Liver (tissue), 8 donors: ENCODE measurements at regions not wholly inside any gene's neighbourhood (a gene's known extent, or its start where the extent isn't known, plus 50 kb on each side); places are given as distances from the start of the nearest gene placed in this dataset.

Source experiments
- DNase-seq: peaks from one replicate; pipeline ENCODE4 v3.0.0-alpha.2; 2017; ENCODE audit warnings: low spot score
- H3K27ac ChIP-seq, 2 donors: one replicate each; pipeline ENCODE4 v1.7.0; 2013; ENCODE audit warnings: inconsistent platforms in 2 of 2, low read length in 2 of 2, control low read depth in 1 of 2, low read depth in 1 of 2, mild to moderate bottlenecking in 1 of 2
- H3K27me3 ChIP-seq, 4 donors: one replicate each; pipeline versions ENCODE4 v1.6.1 to v1.7.0; 2013; ENCODE audit warnings: low read length in 3 of 4, inconsistent platforms in 1 of 4, mild to moderate bottlenecking in 1 of 4, moderate library complexity in 1 of 4; ENCODE audit not compliant: control insufficient read depth in 4 of 4, insufficient read depth in 4 of 4
- H3K36me3 ChIP-seq, 4 donors: one replicate each; pipeline versions ENCODE4 v1.6.1 to v1.7.0; 2013; ENCODE audit warnings: low read length in 3 of 4, mild to moderate bottlenecking in 3 of 4, low read depth in 1 of 4, moderate library complexity in 1 of 4; ENCODE audit not compliant: control insufficient read depth in 4 of 4, insufficient read depth in 3 of 4
- H3K4me1 ChIP-seq, 4 donors: one replicate each; pipeline versions ENCODE4 v1.6.1 to v1.7.0; 2013; ENCODE audit warnings: low read length in 3 of 4, mild to moderate bottlenecking in 3 of 4, moderate library complexity in 1 of 4; ENCODE audit not compliant: control insufficient read depth in 4 of 4, insufficient read depth in 4 of 4
- H3K4me3 ChIP-seq, 3 donors: one replicate each; pipeline versions ENCODE4 v1.6.1 to v1.7.0; 2013; ENCODE audit warnings: low read length in 3 of 3, control low read depth in 1 of 3, low read depth in 1 of 3, mild to moderate bottlenecking in 1 of 3
- H3K9ac ChIP-seq, 2 donors: one replicate each; pipeline ENCODE4 v1.7.0; 2013; ENCODE audit warnings: low read length in 2 of 2, mild to moderate bottlenecking in 2 of 2, moderate library complexity in 2 of 2, control low read depth in 1 of 2, low read depth in 1 of 2
- H3K9me3 ChIP-seq, 4 donors: one replicate each; pipeline versions ENCODE4 v1.6.1 to v1.7.0; 2013; ENCODE audit warnings: low read length in 3 of 4; ENCODE audit not compliant: control insufficient read depth in 4 of 4
- ATF3 ChIP-seq: IDR thresholded peaks from 2 replicates; pipeline ENCODE4 v1.6.1; 2016; ENCODE audit warnings: antibody characterized with exemption
- CTCF ChIP-seq: fragments of 150-350 bp; IDR thresholded peaks from 2 replicates; pipeline ENCODE4 v1.5.1; 2017; ENCODE audit warnings: improper control_type of control experiment, low read depth, low read length; ENCODE audit not compliant: missing input control
- EGR1 ChIP-seq, 2 donors: IDR thresholded peaks; 2 replicates each; pipeline ENCODE4 v1.6.1; 2016 to 2018; ENCODE audit warnings: antibody characterized with exemption in 2 of 2, low read depth in 2 of 2
- FOXA1 ChIP-seq: IDR thresholded peaks from 2 replicates; pipeline ENCODE4 v1.6.1; 2016; ENCODE audit warnings: antibody characterized with exemption
- FOXA2 ChIP-seq: IDR thresholded peaks from 2 replicates; pipeline ENCODE4 v1.6.1; 2016; ENCODE audit warnings: antibody characterized with exemption
- GABPA ChIP-seq, 2 donors: IDR thresholded peaks in 1 of 2; conservative IDR thresholded peaks in 1 of 2; 2 replicates each; pipeline ENCODE4 v1.6.1; 2016; ENCODE audit warnings: antibody characterized with exemption in 2 of 2, mild to moderate bottlenecking in 1 of 2, moderate library complexity in 1 of 2
- HNF4A ChIP-seq, 2 donors: conservative IDR thresholded peaks; 2 replicates each; pipeline ENCODE4 v1.6.1; 2016; ENCODE audit warnings: antibody characterized with exemption in 2 of 2, mild to moderate bottlenecking in 2 of 2
- HNF4G ChIP-seq: IDR thresholded peaks from 2 replicates; pipeline ENCODE4 v1.6.1; 2016; ENCODE audit warnings: antibody characterized with exemption
- JUND ChIP-seq, 2 donors: IDR thresholded peaks; 2 replicates each; pipeline ENCODE4 v1.6.1; 2016; ENCODE audit warnings: antibody characterized with exemption in 2 of 2
- MAX ChIP-seq: IDR thresholded peaks from 2 replicates; pipeline ENCODE4 v1.6.1; 2016; ENCODE audit warnings: antibody characterized with exemption
- NR2F2 ChIP-seq: IDR thresholded peaks from 2 replicates; pipeline ENCODE4 v1.6.1; 2016; ENCODE audit warnings: antibody characterized with exemption
- RAD21 ChIP-seq, 2 donors: IDR thresholded peaks; 2 replicates each; pipeline ENCODE4 v1.6.1; 2016; ENCODE audit warnings: antibody characterized with exemption in 2 of 2, mild to moderate bottlenecking in 2 of 2
- REST ChIP-seq: IDR thresholded peaks from 2 replicates; pipeline ENCODE4 v1.6.1; 2016; ENCODE audit warnings: antibody characterized with exemption, mild to moderate bottlenecking
- RXRA ChIP-seq, 2 donors: IDR thresholded peaks; 2 replicates each; pipeline ENCODE4 v1.6.1; 2017 to 2018; ENCODE audit warnings: antibody characterized with exemption in 2 of 2, mild to moderate bottlenecking in 1 of 2
- SP1 ChIP-seq: IDR thresholded peaks from 2 replicates; pipeline ENCODE4 v1.6.1; 2018; ENCODE audit warnings: antibody characterized with exemption, mild to moderate bottlenecking
- TAF1 ChIP-seq: conservative IDR thresholded peaks from 2 replicates; pipeline ENCODE4 v1.6.1; 2016; ENCODE audit warnings: antibody characterized with exemption, mild to moderate bottlenecking
- YY1 ChIP-seq: IDR thresholded peaks from 2 replicates; pipeline ENCODE4 v1.6.1; 2016; ENCODE audit warnings: antibody characterized with exemption, mild to moderate bottlenecking
- ZBTB33 ChIP-seq: IDR thresholded peaks from 2 replicates; pipeline ENCODE4 v1.6.1; 2016; ENCODE audit warnings: antibody characterized with exemption
- WGBS: extraction: QIAGEN DNeasy Blood & Tissue Kit; methylation state at CpG from one replicate; pipeline ENCODE4 v1.1.7; 2013; 5-methylcytosine and 5-hydroxymethylcytosine counted together
- donor health status: healthy.
- donor health status: healthy.
- donor health status: healthy.
- donor health status: healthy.
- donor health status: healthy.

- no peak for TF ChIP-seq CTCF
These were observed 50.6 kb downstream of the SOD2 start (continued) for GRCh38 chr6:159642481-159642880.

GRCh38 chr6:159640722-159641482 lies 52.1 kb downstream of the SOD2 start:
- DNase-seq, result no peak
- H3K27me3 ChIP-seq, result no peaks in the 10 kb centered on the region
- no peaks in the 10 kb centered on the region for H3K36me3 ChIP-seq
- H3K4me1 ChIP-seq, result no peaks in the 10 kb centered on the region
- no peaks in the 10 kb centered on the region for H3K9me3 ChIP-seq
- H3K9ac ChIP-seq, result no peak overlapping the region
- H3K27ac ChIP-seq, result no peak overlapping the region
- TF ChIP-seq TAF1 (no peak), FOXA1 (no peak), SP1 (no peak), RXRA (IDR thresholded peaks at IDR 0.05) (no peak), EGR1 (IDR thresholded peaks at IDR 0.05; ENCODE audit: low read depth in 2 of 2) (no peak)
- WGBS, result 96% methylated on average over 6 of the region's 6 CpGs
- no peak overlapping the region for H3K4me3 ChIP-seq

- Histone ChIP-seq H3K9ac (no peak overlapping the region), H3K27ac (no peak overlapping the region), H3K36me3 (no peaks in the 10 kb centered on the region), H3K9me3 (no peaks in the 10 kb centered on the region), H3K4me1 (no peaks in the 10 kb centered on the region), H3K4me3 (no peak overlapping the region), H3K27me3 (no peaks in the 10 kb centered on the region)
- no peak for DNase-seq
- WGBS, result 92% methylated on average over 2 of the region's 2 CpGs
- TF ChIP-seq YY1 (no peak), HNF4A (conservative IDR thresholded peaks at IDR 0.05) (no peak), GABPA (IDR thresholded peaks at IDR 0.05 in 1 of 2, conservative IDR thresholded peaks at IDR 0.05 in 1 of 2) (no peak), RXRA (IDR thresholded peaks at IDR 0.05) (no peak), MAX (no peak), REST (no peak), CTCF (no peak), NR2F2 (no peak), RAD21 (IDR thresholded peaks at IDR 0.05) (no peak), FOXA2 (no peak), FOXA1 (no peak), TAF1 (no peak), JUND (IDR thresholded peaks at IDR 0.05) (no peak), ATF3 (no peak), SP1 (no peak), HNF4G (no peak), ZBTB33 (no peak), EGR1 (IDR thresholded peaks at IDR 0.05; ENCODE audit: low read depth in 2 of 2) (no peak)
These were observed 52.7 kb downstream of the SOD2 start for GRCh38 chr6:159640322-159640721.
